Liver (tissue), 8 donors: ENCODE measurements at regions not wholly inside any gene's neighbourhood (a gene's known extent, or its start where the extent isn't known, plus 50 kb on each side); places are given as distances from the start of the nearest gene placed in this dataset.

Experiments used
- DNase-seq: peaks from one replicate; pipeline ENCODE4 v3.0.0-alpha.2; 2017; ENCODE audit warnings: low spot score
- H3K27ac ChIP-seq, 2 donors: one replicate each; pipeline ENCODE4 v1.7.0; 2013; ENCODE audit warnings: inconsistent platforms in 2 of 2, low read length in 2 of 2, control low read depth in 1 of 2, low read depth in 1 of 2, mild to moderate bottlenecking in 1 of 2
- H3K27me3 ChIP-seq, 4 donors: one replicate each; pipeline versions ENCODE4 v1.6.1 to v1.7.0; 2013; ENCODE audit warnings: low read length in 3 of 4, inconsistent platforms in 1 of 4, mild to moderate bottlenecking in 1 of 4, moderate library complexity in 1 of 4; ENCODE audit not compliant: control insufficient read depth in 4 of 4, insufficient read depth in 4 of 4
- H3K36me3 ChIP-seq, 4 donors: one replicate each; pipeline versions ENCODE4 v1.6.1 to v1.7.0; 2013; ENCODE audit warnings: low read length in 3 of 4, mild to moderate bottlenecking in 3 of 4, low read depth in 1 of 4, moderate library complexity in 1 of 4; ENCODE audit not compliant: control insufficient read depth in 4 of 4, insufficient read depth in 3 of 4
- H3K4me1 ChIP-seq, 4 donors: one replicate each; pipeline versions ENCODE4 v1.6.1 to v1.7.0; 2013; ENCODE audit warnings: low read length in 3 of 4, mild to moderate bottlenecking in 3 of 4, moderate library complexity in 1 of 4; ENCODE audit not compliant: control insufficient read depth in 4 of 4, insufficient read depth in 4 of 4
- H3K4me3 ChIP-seq, 3 donors: one replicate each; pipeline versions ENCODE4 v1.6.1 to v1.7.0; 2013; ENCODE audit warnings: low read length in 3 of 3, control low read depth in 1 of 3, low read depth in 1 of 3, mild to moderate bottlenecking in 1 of 3
- H3K9ac ChIP-seq, 2 donors: one replicate each; pipeline ENCODE4 v1.7.0; 2013; ENCODE audit warnings: low read length in 2 of 2, mild to moderate bottlenecking in 2 of 2, moderate library complexity in 2 of 2, control low read depth in 1 of 2, low read depth in 1 of 2
- H3K9me3 ChIP-seq, 4 donors: one replicate each; pipeline versions ENCODE4 v1.6.1 to v1.7.0; 2013; ENCODE audit warnings: low read length in 3 of 4; ENCODE audit not compliant: control insufficient read depth in 4 of 4
- ATF3 ChIP-seq: IDR thresholded peaks from 2 replicates; pipeline ENCODE4 v1.6.1; 2016; ENCODE audit warnings: antibody characterized with exemption
- CTCF ChIP-seq: fragments of 150-350 bp; IDR thresholded peaks from 2 replicates; pipeline ENCODE4 v1.5.1; 2017; ENCODE audit warnings: improper control_type of control experiment, low read depth, low read length; ENCODE audit not compliant: missing input control
- EGR1 ChIP-seq, 2 donors: IDR thresholded peaks; 2 replicates each; pipeline ENCODE4 v1.6.1; 2016 to 2018; ENCODE audit warnings: antibody characterized with exemption in 2 of 2, low read depth in 2 of 2
- FOXA1 ChIP-seq: IDR thresholded peaks from 2 replicates; pipeline ENCODE4 v1.6.1; 2016; ENCODE audit warnings: antibody characterized with exemption
- FOXA2 ChIP-seq: IDR thresholded peaks from 2 replicates; pipeline ENCODE4 v1.6.1; 2016; ENCODE audit warnings: antibody characterized with exemption
- GABPA ChIP-seq, 2 donors: IDR thresholded peaks in 1 of 2; conservative IDR thresholded peaks in 1 of 2; 2 replicates each; pipeline ENCODE4 v1.6.1; 2016; ENCODE audit warnings: antibody characterized with exemption in 2 of 2, mild to moderate bottlenecking in 1 of 2, moderate library complexity in 1 of 2
- HNF4A ChIP-seq, 2 donors: conservative IDR thresholded peaks; 2 replicates each; pipeline ENCODE4 v1.6.1; 2016; ENCODE audit warnings: antibody characterized with exemption in 2 of 2, mild to moderate bottlenecking in 2 of 2
- HNF4G ChIP-seq: IDR thresholded peaks from 2 replicates; pipeline ENCODE4 v1.6.1; 2016; ENCODE audit warnings: antibody characterized with exemption
- JUND ChIP-seq, 2 donors: IDR thresholded peaks; 2 replicates each; pipeline ENCODE4 v1.6.1; 2016; ENCODE audit warnings: antibody characterized with exemption in 2 of 2
- MAX ChIP-seq: IDR thresholded peaks from 2 replicates; pipeline ENCODE4 v1.6.1; 2016; ENCODE audit warnings: antibody characterized with exemption
- NR2F2 ChIP-seq: IDR thresholded peaks from 2 replicates; pipeline ENCODE4 v1.6.1; 2016; ENCODE audit warnings: antibody characterized with exemption
- RAD21 ChIP-seq, 2 donors: IDR thresholded peaks; 2 replicates each; pipeline ENCODE4 v1.6.1; 2016; ENCODE audit warnings: antibody characterized with exemption in 2 of 2, mild to moderate bottlenecking in 2 of 2
- RXRA ChIP-seq, 2 donors: IDR thresholded peaks; 2 replicates each; pipeline ENCODE4 v1.6.1; 2017 to 2018; ENCODE audit warnings: antibody characterized with exemption in 2 of 2, mild to moderate bottlenecking in 1 of 2
- SP1 ChIP-seq: IDR thresholded peaks from 2 replicates; pipeline ENCODE4 v1.6.1; 2018; ENCODE audit warnings: antibody characterized with exemption, mild to moderate bottlenecking
- TAF1 ChIP-seq: conservative IDR thresholded peaks from 2 replicates; pipeline ENCODE4 v1.6.1; 2016; ENCODE audit warnings: antibody characterized with exemption, mild to moderate bottlenecking
- YY1 ChIP-seq: IDR thresholded peaks from 2 replicates; pipeline ENCODE4 v1.6.1; 2016; ENCODE audit warnings: antibody characterized with exemption, mild to moderate bottlenecking
- WGBS: extraction: QIAGEN DNeasy Blood & Tissue Kit; methylation state at CpG from one replicate; pipeline ENCODE4 v1.1.7; 2013; 5-methylcytosine and 5-hydroxymethylcytosine counted together
- TF ChIP-seq, protein P1 (sequence below): IDR thresholded peaks from 2 replicates; pipeline ENCODE4 v1.6.1; 2016; ENCODE audit warnings: antibody characterized with exemption, mild to moderate bottlenecking
- TF ChIP-seq, protein P2 (sequence below): IDR thresholded peaks from 2 replicates; pipeline ENCODE4 v1.6.1; 2016; ENCODE audit warnings: antibody characterized with exemption
- donor health status: healthy.
- donor health status: healthy.
- donor health status: healthy.
- donor health status: healthy.
- donor health status: healthy.

- H3K27ac ChIP-seq: no peak overlapping the region
- no peaks in the 10 kb centered on the region for H3K4me1 ChIP-seq
- no peak for DNase-seq
- H3K9me3 ChIP-seq: no peaks in the 10 kb centered on the region
- no peaks in the 10 kb centered on the region for H3K36me3 ChIP-seq
- H3K4me3 ChIP-seq: no peak overlapping the region
- TF ChIP-seq GABPA (IDR thresholded peaks at IDR 0.05 in 1 of 2, conservative IDR thresholded peaks at IDR 0.05 in 1 of 2) (no peak), FOXA2 (no peak), SP1 (no peak), NR2F2 (no peak), HNF4G (no peak), RXRA (IDR thresholded peaks at IDR 0.05) (no peak), JUND (IDR thresholded peaks at IDR 0.05) (no peak)
- H3K27me3 ChIP-seq: peaks cover 0 to 3% (median 0%) of the 10 kb centered on the region in 4 donors
- H3K9ac ChIP-seq: no peak overlapping the region
- 65% methylated on average over 3 of the region's 3 CpGs for WGBS
These were observed 684.3 kb downstream of the KCNJ3 start for GRCh38 chr2:155382776-155383175.

GRCh38 chr2:155381436-155381835 is 682.9 kb downstream of the KCNJ3 start:
- Histone ChIP-seq H3K4me1 (no peaks in the 10 kb centered on the region), H3K27ac (no peak overlapping the region), H3K27me3 (peaks cover 0 to 3% (median 0%) of the 10 kb centered on the region in 4 donors), H3K4me3 (no peak overlapping the region), H3K9me3 (no peaks in the 10 kb centered on the region), H3K36me3 (no peaks in the 10 kb centered on the region), H3K9ac (no peak overlapping the region)
- TF ChIP-seq, protein P1, sequence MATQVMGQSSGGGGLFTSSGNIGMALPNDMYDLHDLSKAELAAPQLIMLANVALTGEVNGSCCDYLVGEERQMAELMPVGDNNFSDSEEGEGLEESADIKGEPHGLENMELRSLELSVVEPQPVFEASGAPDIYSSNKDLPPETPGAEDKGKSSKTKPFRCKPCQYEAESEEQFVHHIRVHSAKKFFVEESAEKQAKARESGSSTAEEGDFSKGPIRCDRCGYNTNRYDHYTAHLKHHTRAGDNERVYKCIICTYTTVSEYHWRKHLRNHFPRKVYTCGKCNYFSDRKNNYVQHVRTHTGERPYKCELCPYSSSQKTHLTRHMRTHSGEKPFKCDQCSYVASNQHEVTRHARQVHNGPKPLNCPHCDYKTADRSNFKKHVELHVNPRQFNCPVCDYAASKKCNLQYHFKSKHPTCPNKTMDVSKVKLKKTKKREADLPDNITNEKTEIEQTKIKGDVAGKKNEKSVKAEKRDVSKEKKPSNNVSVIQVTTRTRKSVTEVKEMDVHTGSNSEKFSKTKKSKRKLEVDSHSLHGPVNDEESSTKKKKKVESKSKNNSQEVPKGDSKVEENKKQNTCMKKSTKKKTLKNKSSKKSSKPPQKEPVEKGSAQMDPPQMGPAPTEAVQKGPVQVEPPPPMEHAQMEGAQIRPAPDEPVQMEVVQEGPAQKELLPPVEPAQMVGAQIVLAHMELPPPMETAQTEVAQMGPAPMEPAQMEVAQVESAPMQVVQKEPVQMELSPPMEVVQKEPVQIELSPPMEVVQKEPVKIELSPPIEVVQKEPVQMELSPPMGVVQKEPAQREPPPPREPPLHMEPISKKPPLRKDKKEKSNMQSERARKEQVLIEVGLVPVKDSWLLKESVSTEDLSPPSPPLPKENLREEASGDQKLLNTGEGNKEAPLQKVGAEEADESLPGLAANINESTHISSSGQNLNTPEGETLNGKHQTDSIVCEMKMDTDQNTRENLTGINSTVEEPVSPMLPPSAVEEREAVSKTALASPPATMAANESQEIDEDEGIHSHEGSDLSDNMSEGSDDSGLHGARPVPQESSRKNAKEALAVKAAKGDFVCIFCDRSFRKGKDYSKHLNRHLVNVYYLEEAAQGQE: no peak
- TF ChIP-seq ATF3 (no peak), YY1 (no peak), NR2F2 (no peak), HNF4A (conservative IDR thresholded peaks at IDR 0.05) (no peak), FOXA2 (no peak), HNF4G (no peak), SP1 (no peak), GABPA (IDR thresholded peaks at IDR 0.05 in 1 of 2, conservative IDR thresholded peaks at IDR 0.05 in 1 of 2) (no peak), RAD21 (IDR thresholded peaks at IDR 0.05) (no peak), RXRA (IDR thresholded peaks at IDR 0.05) (no peak), CTCF (no peak), MAX (no peak), EGR1 (IDR thresholded peaks at IDR 0.05; ENCODE audit: low read depth in 2 of 2) (no peak), JUND (IDR thresholded peaks at IDR 0.05) (no peak), TAF1 (no peak), FOXA1 (no peak)
- TF ChIP-seq, protein P2, sequence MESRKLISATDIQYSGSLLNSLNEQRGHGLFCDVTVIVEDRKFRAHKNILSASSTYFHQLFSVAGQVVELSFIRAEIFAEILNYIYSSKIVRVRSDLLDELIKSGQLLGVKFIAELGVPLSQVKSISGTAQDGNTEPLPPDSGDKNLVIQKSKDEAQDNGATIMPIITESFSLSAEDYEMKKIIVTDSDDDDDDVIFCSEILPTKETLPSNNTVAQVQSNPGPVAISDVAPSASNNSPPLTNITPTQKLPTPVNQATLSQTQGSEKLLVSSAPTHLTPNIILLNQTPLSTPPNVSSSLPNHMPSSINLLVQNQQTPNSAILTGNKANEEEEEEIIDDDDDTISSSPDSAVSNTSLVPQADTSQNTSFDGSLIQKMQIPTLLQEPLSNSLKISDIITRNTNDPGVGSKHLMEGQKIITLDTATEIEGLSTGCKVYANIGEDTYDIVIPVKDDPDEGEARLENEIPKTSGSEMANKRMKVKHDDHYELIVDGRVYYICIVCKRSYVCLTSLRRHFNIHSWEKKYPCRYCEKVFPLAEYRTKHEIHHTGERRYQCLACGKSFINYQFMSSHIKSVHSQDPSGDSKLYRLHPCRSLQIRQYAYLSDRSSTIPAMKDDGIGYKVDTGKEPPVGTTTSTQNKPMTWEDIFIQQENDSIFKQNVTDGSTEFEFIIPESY: no peak
- WGBS: 54% methylated on average over 1 of the region's 1 CpG
- no peak for DNase-seq
